ENCODE measurements at regions not wholly inside any gene's neighbourhood (a gene's known extent, or its start where the extent isn't known, plus 50 kb on each side); places are given as distances from the start of the nearest gene placed in this dataset.

- TF ChIP-seq CREB3L1 (IDR thresholded peaks at IDR 0.05; ENCODE audit: borderline replicate concordance, low read depth) (no peak), DLX4 (CRISPR knock-in tag; IDR thresholded peaks at IDR 0.05) (no peak)
These were observed 170.3 kb upstream of the NXPH2 start (continued) for GRCh38 chr2:138950486-138950885.

- Histone ChIP-seq H3K27ac (ENCODE audit: extremely low read depth, low read depth, low read length) (no peak overlapping the region), H3K9me3 (replicated peaks; ENCODE audit: control insufficient read depth, insufficient read depth, low read depth, low read length) (no peaks in the 10 kb centered on the region; the same call in 1 of the 2 replicates), H2AFZ (ENCODE audit: low read depth, low read length) (no peak overlapping the region), H3K79me2 (ENCODE audit: control insufficient read depth, insufficient read depth, low read length) (no peaks in the 10 kb centered on the region), H3K4me3 (no peak overlapping the region), H3K9ac (ENCODE audit: insufficient read depth in 1 of 2, low read depth in 2 of 2, low read length in 2 of 2) (no peak overlapping the region), H3K9me1 (ENCODE audit: control insufficient read depth, insufficient read depth, low read length) (no peaks in the 10 kb centered on the region), H4K20me1 (replicated peaks; ENCODE audit: control insufficient read depth, insufficient read depth, low read length) (no peaks in the 10 kb centered on the region), H3K4me2 (ENCODE audit: insufficient read depth, low read length) (no peak overlapping the region), H3K36me3 (ENCODE audit: control insufficient read depth, insufficient read depth, low read length) (no peaks in the 10 kb centered on the region), H3K4me1 (replicated peaks in 1 of 2; ENCODE audit: control insufficient read depth in 2 of 2, insufficient read depth in 2 of 2, low read length in 2 of 2) (no peaks in the 10 kb centered on the region), H3K27me3 (ENCODE audit: control insufficient read depth in 2 of 2, insufficient read depth in 2 of 2, low read length in 2 of 2) (no peaks in the 10 kb centered on the region)
- no TSS peak for BruUV-seq (replicated peaks)
- POLR2A ChIA-PET = no interaction called here
- FAIRE-seq (no peak), ATAC-seq (no peak), DNase-seq (ENCODE audit: extremely low read depth in 1 of 4, low spot score in 3 of 4) (no peak)
- CTCF ChIA-PET (ENCODE audit: low intra/inter-chr PET ratio) = no interaction called here
- intact Hi-C loops (cut with micrococcal nuclease) (no loop called here), in situ Hi-C loops (cut with MboI) (no loop called here)
- WGBS (ENCODE audit: insufficient coverage, low coverage, missing lambda C conversion rate) = 3% methylated on average over 3 of the region's 3 CpGs
- TF ChIP-seq MECOM (CRISPR knock-in tag; IDR thresholded peaks at IDR 0.05) = no peak
- no peak for TF ChIP-seq NR4A1 (CRISPR knock-in tag; IDR thresholded peaks at IDR 0.05)
- no peak for TF ChIP-seq NR4A1 (tag; IDR thresholded peaks at IDR 0.05)
- TF ChIP-seq MEIS2 (IDR thresholded peaks at IDR 0.05; ENCODE audit: partially characterized antibody) = no peak
- no peak for TF ChIP-seq PML (IDR thresholded peaks at IDR 0.05; ENCODE audit: low read length)
- no peak for TF ChIP-seq PRDM10 (IDR thresholded peaks at IDR 0.05; ENCODE audit: partially characterized antibody)
- no peak for TF ChIP-seq RBM14 (IDR thresholded peaks at IDR 0.05; ENCODE audit: borderline replicate concordance, insufficient read depth, low read depth, low read length)
- TF ChIP-seq, protein P1, sequence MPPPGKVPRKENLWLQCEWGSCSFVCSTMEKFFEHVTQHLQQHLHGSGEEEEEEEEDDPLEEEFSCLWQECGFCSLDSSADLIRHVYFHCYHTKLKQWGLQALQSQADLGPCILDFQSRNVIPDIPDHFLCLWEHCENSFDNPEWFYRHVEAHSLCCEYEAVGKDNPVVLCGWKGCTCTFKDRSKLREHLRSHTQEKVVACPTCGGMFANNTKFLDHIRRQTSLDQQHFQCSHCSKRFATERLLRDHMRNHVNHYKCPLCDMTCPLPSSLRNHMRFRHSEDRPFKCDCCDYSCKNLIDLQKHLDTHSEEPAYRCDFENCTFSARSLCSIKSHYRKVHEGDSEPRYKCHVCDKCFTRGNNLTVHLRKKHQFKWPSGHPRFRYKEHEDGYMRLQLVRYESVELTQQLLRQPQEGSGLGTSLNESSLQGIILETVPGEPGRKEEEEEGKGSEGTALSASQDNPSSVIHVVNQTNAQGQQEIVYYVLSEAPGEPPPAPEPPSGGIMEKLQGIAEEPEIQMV (tag; conservative IDR thresholded peaks at IDR 0.05; ENCODE audit: low read depth) = no peak
- TF ChIP-seq ZNF280B (CRISPR knock-in tag; IDR thresholded peaks at IDR 0.05) = no peak
- TF ChIP-seq RBM22 (IDR thresholded peaks at IDR 0.05; ENCODE audit: low read depth, low read length, poor library complexity, severe bottlenecking) = no peak
- TF ChIP-seq RFX1 (IDR thresholded peaks at IDR 0.05) = no peak
These were observed 169.3 kb upstream of the NXPH2 start for GRCh38 chr2:138949517-138949916.
